HCT116 (cell line): ENCODE measurements at regions not wholly inside any gene's neighbourhood (a gene's known extent, or its start where the extent isn't known, plus 50 kb on each side); places are given as distances from the start of the nearest gene placed in this dataset.
"Not testable (repeated sequence)": the region's sequence is repeated elsewhere in the genome, so short reads cannot be mapped to it uniquely, and the experiment has no call there.

Experiments used
- EZH2 ChIP-seq: fragments of 200-600 bp; sonication (generic); IDR thresholded peaks from 2 replicates; pipeline ENCODE4 v1.6.1; 2017; ENCODE audit warnings: antibody characterized with exemption, mixed run types
- JUND ChIP-seq: IDR thresholded peaks from 2 replicates; pipeline ENCODE4 v1.6.1; 2012
- POLR2A ChIP-seq: IDR thresholded peaks from 2 replicates; pipeline ENCODE4 v1.7.0; 2011; ENCODE audit warnings: borderline replicate concordance; ENCODE audit not compliant: insufficient read depth, insufficient read length; ENCODE audit errors: extremely low read depth
- POLR2AphosphoS5 ChIP-seq: IDR thresholded peaks from 2 replicates; pipeline ENCODE4 v1.6.1; 2011; ENCODE audit warnings: mild to moderate bottlenecking, low read depth, low read length, moderate library complexity
- RAD21 ChIP-seq: IDR thresholded peaks from 2 replicates; pipeline ENCODE4 v1.6.1; 2012; ENCODE audit warnings: low read depth, mild to moderate bottlenecking
- TCF7L2 ChIP-seq: IDR thresholded peaks from 2 replicates; pipeline ENCODE4 v1.7.0; 2011; ENCODE audit warnings: borderline replicate concordance, inconsistent platforms; ENCODE audit not compliant: insufficient read depth, insufficient read length; ENCODE audit errors: extremely low read depth
- TF ChIP-seq, protein P1 (sequence below), 3 experiments: fragments of 200-600 bp in 1 of 3; sonication (generic) in 1 of 3; IDR thresholded peaks in 2 of 3; conservative IDR thresholded peaks in 1 of 3; 2 replicates each; pipeline ENCODE4 v1.5.1; 2012 to 2017; ENCODE audit warnings: low read depth in 2 of 3, low read length in 2 of 3, antibody characterized with exemption in 1 of 3, borderline replicate concordance in 1 of 3, control low read depth in 1 of 3, mild to moderate bottlenecking in 1 of 3, mixed read lengths in 1 of 3, mixed run types in 1 of 3, moderate library complexity in 1 of 3; ENCODE audit not compliant: insufficient read depth in 1 of 3
- TF ChIP-seq, protein P2 (sequence below): IDR thresholded peaks from 2 replicates; pipeline ENCODE4 v1.6.1; 2012

DNA sequence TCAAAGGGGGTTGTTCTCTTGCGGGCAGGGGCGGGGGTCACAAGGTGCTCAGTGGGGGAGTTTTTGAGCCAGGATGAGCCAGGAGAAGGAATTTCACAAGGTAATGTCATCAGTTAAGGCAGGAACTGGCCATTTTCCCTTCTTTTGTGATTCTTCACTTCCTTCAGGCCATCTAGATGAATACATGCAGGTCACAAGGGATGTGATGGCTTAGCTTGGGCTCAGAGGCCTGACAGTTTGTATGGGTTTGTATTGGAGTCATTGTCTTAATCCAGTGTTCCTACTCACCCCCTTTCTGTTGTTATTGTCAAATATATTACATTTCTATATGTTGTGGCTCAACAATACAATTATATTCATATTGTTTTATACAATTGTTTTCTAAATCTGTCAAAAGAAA, 238.0 kb downstream of the SUCLG1 start:
- TF ChIP-seq POLR2A, TCF7L2, RAD21, POLR2AphosphoS5, JUND, EZH2: not testable (repeated sequence)
- TF ChIP-seq, protein P1, sequence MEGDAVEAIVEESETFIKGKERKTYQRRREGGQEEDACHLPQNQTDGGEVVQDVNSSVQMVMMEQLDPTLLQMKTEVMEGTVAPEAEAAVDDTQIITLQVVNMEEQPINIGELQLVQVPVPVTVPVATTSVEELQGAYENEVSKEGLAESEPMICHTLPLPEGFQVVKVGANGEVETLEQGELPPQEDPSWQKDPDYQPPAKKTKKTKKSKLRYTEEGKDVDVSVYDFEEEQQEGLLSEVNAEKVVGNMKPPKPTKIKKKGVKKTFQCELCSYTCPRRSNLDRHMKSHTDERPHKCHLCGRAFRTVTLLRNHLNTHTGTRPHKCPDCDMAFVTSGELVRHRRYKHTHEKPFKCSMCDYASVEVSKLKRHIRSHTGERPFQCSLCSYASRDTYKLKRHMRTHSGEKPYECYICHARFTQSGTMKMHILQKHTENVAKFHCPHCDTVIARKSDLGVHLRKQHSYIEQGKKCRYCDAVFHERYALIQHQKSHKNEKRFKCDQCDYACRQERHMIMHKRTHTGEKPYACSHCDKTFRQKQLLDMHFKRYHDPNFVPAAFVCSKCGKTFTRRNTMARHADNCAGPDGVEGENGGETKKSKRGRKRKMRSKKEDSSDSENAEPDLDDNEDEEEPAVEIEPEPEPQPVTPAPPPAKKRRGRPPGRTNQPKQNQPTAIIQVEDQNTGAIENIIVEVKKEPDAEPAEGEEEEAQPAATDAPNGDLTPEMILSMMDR (IDR thresholded peaks at IDR 0.05 in 2 of 3, conservative IDR thresholded peaks at IDR 0.05 in 1 of 3; ENCODE audit: borderline replicate concordance in 1 of 3, insufficient read depth in 1 of 3, low read depth in 2 of 3, low read length in 2 of 3) = not testable (repeated sequence)
- TF ChIP-seq, protein P2, sequence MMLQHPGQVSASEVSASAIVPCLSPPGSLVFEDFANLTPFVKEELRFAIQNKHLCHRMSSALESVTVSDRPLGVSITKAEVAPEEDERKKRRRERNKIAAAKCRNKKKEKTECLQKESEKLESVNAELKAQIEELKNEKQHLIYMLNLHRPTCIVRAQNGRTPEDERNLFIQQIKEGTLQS = not testable (repeated sequence)
